Muscle of back (tissue), 3 donors: ENCODE measurements at regions not wholly inside any gene's neighbourhood (a gene's known extent, or its start where the extent isn't known, plus 50 kb on each side); places are given as distances from the start of the nearest gene placed in this dataset.

Source experiments
- DNase-seq, 3 donors: peaks; one replicate each; pipeline versions ENCODE4 v3.0.0 to v3.0.0-alpha.2; 2013

- DNase-seq: no peak
These were observed 58.6 kb upstream of the SHISA6 start for GRCh38 chr17:11182430-11182829.

GRCh38 chr17:11178581-11178980 lies 62.4 kb upstream of the SHISA6 start:
- no peak for DNase-seq

GRCh38 chr17:11177340-11177739 lies 63.7 kb upstream of the SHISA6 start:
- no peak for DNase-seq

- no peak for DNase-seq
These were observed 64.5 kb upstream of the SHISA6 start for GRCh38 chr17:11176549-11176948.

GRCh38 chr17:11170881-11171280 lies 70.1 kb upstream of the SHISA6 start:
- DNase-seq: no peak

GRCh38 chr17:11151818-11152425 lies 89.1 kb upstream of the SHISA6 start:
- DNase-seq: no peak

- DNase-seq: peak in 1 of 3 donors; percentile 11
These were observed 90.0 kb upstream of the SHISA6 start for GRCh38 chr17:11150906-11151511.

GRCh38 chr17:11144358-11145233 lies 96.4 kb upstream of the SHISA6 start:
- peak in 2 of 3 donors; percentile 26 to 63 for DNase-seq

- no peak for DNase-seq
These were observed 98.8 kb upstream of the SHISA6 start for GRCh38 chr17:11142231-11142630.

- DNase-seq: peak in 2 of 3 donors; percentile 16 to 65
These were observed 100.5 kb upstream of the SHISA6 start for GRCh38 chr17:11140501-11140900.

- DNase-seq: peak; percentile 64 to 89 (median 79)
These were observed 101.0 kb upstream of the SHISA6 start for GRCh38 chr17:11140043-11140442.

- peak in 1 of 3 donors; percentile 22 for DNase-seq
These were observed 103.0 kb upstream of the SHISA6 start for GRCh38 chr17:11138023-11138422.

GRCh38 chr17:11135819-11136218 lies 105.2 kb upstream of the SHISA6 start:
- no peak for DNase-seq

- no peak for DNase-seq
These were observed 110.6 kb upstream of the SHISA6 start for GRCh38 chr17:11130367-11130766.

- DNase-seq: peak in 1 of 3 donors; percentile 13
These were observed 118.1 kb upstream of the SHISA6 start for GRCh38 chr17:11122908-11123307.

GRCh38 chr17:11121341-11121985 lies 119.5 kb upstream of the SHISA6 start:
- peak in 1 of 3 donors; percentile 43 for DNase-seq

GRCh38 chr17:11109106-11109505 lies 131.9 kb upstream of the SHISA6 start:
- peak in 1 of 3 donors; percentile 69 for DNase-seq

- DNase-seq: no peak
These were observed 135.9 kb upstream of the SHISA6 start for GRCh38 chr17:11105141-11105540.

- DNase-seq: no peak
These were observed 143.9 kb upstream of the SHISA6 start for GRCh38 chr17:11097121-11097520.

GRCh38 chr17:11094331-11094730 lies 146.7 kb upstream of the SHISA6 start:
- DNase-seq: peak in 2 of 3 donors; percentile 19 to 80

GRCh38 chr17:11086646-11087340 lies 154.2 kb upstream of the SHISA6 start:
- peak; percentile 7 to 81 (median 38) for DNase-seq

GRCh38 chr17:11082559-11082958 lies 158.5 kb upstream of the SHISA6 start:
- no peak for DNase-seq
